Adrenal gland (tissue), 5 donors: ENCODE measurements at regions not wholly inside any gene's neighbourhood (a gene's known extent, or its start where the extent isn't known, plus 50 kb on each side); places are given as distances from the start of the nearest gene placed in this dataset.

ENCODE experiments used
- CTCF ChIP-seq, 6 experiments: fragments of 450-650 bp in 4 of 6; fragments of 200-600 bp in 2 of 6; sonication (generic) in 1 of 6; IDR thresholded peaks; 1 replicate in 5 of 6; 2 replicates in 1 of 6; pipeline versions ENCODE4 v1.5.1 to v1.8.0; 2016 to 2021; ENCODE audit warnings: antibody characterized with exemption in 6 of 6, mild to moderate bottlenecking in 2 of 6, moderate library complexity in 1 of 6
- POLR2A ChIP-seq, 2 donors: fragments of 450-650 bp; IDR thresholded peaks; one replicate each; pipeline ENCODE4 v1.6.1; 2017; ENCODE audit warnings: antibody characterized with exemption in 2 of 2, mild to moderate bottlenecking in 2 of 2, moderate library complexity in 1 of 2
- donor health status: DM: no; HTN: no; CAD: no.

- TF ChIP-seq CTCF (IDR thresholded peaks at IDR 0.05), result no peak
- TF ChIP-seq POLR2A (IDR thresholded peaks at IDR 0.05), result no peak
Observed at GRCh38 chrX:26908218-26908617, 554.9 kb downstream of the PPP4R3C start.
